CD4-positive, alpha-beta T cell treated with Interleukin-21 for 1 hour (primary cell): ENCODE measurements at regions not wholly inside any gene's neighbourhood (a gene's known extent, or its start where the extent isn't known, plus 50 kb on each side); places are given as distances from the start of the nearest gene placed in this dataset.
"Not testable (repeated sequence)": the region's sequence is repeated elsewhere in the genome, so short reads cannot be mapped to it uniquely, and the experiment has no call there.

Experiments used
- DNase-seq: peaks from one replicate; pipeline ENCODE4 v3.0.0-alpha.2; 2020

DNA sequence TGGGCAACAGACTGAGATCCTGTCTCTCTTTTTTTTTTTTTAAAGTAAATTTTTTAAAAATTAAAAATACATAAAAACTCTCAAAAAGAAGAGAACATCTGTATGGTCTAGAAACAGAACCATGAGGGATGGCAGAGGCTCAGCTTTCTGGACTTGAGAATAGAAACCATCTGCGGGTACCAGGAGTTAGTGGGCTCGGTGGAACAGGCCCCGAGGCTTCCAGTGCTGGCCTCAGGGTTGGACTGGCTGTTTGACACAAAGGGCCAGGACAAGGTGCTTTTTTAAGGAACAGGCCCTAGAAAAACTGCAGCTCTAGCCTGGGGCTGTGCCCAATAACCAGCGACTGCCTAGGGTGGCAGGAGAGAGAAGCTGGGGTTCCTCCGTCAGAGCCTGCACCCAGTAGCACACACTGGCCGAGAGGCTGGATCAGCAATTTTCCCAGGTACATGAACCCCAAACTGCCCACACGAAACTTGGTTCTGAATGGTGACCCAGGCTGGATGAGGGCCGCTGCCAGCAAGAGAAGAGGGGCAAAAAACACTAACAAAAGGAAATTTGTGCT, 131.0 kb upstream of the OLIG3 start:
- no peak for DNase-seq

DNA sequence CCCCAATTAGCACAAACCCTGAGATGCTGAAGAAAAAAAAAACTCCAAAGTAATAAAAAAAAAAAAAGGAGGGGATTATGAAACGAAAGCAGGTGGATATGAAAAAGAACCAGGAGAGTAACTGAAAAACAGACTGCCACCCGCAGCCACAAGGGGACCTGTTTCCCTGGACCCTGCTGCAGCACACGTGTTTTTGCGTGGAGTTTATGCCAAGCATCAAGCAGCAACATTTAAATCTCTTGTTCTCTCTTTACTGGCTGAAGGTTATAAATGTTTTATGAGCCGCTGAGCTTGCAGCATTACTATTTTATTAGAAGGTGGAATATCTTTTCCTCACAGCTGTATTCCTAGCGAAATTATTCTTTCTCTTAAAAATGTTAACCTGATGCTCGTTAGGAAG, 131.6 kb upstream of the OLIG3 start:
- DNase-seq, result no peak

DNA sequence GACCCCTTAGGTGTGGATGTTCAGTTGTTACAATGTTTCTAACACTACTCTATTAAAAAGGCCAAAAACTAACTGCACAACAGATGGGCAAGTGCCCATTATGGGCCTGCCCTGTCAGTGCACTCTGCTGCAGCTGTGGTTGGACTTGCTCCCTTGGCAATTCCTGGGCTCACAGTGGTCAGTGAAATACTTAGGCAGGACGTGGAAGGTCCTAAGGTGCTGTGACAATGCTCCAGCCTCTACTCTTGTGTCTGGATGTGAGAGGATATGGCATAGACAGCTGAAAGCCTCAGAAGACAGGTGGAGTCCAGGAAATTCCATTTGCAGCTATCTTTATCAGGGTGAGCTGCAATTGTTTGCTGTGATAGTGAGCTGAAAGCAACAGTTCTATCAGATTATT, 136.5 kb upstream of the OLIG3 start:
- no peak for DNase-seq

DNA sequence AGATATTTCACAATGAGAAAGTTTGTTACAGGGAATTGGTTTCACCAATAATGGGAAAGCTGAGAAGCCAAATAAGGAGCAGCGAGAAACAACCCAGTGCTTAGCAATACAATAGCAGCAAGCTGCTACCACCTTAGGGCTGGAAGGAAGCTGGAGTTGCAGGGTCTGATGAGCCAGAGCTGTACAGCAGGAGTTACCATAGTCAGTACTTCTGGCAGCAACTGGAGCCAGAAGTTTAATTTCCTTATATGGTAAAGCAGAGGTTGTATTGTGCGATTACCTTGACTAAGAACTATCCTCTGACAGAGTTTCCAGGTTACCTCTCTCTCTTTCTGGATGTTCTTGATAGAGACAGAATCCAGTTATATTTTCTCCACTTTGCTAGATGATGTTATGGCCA, 137.1 kb upstream of the OLIG3 start:
- DNase-seq, result no peak

DNA sequence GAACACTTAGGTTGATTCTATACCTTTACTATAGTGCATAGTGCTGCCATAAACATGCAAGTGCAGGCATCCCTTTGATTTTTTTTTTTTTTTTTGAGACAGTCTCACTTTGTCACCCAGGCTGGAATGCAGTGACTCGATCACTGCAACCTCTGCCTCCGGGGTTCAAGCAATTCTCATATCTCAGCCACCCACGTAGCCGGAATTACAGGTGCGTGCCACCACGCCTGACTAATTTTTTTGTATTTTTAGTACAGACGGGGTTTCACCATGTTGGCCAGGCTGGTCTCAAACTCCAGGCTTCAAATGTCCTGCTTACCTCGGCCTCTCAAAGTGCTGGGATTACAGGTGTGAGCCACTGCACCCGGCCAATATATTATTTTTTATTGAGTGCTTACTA, 140.0 kb upstream of the OLIG3 start:
- DNase-seq, result not testable (repeated sequence)

DNA sequence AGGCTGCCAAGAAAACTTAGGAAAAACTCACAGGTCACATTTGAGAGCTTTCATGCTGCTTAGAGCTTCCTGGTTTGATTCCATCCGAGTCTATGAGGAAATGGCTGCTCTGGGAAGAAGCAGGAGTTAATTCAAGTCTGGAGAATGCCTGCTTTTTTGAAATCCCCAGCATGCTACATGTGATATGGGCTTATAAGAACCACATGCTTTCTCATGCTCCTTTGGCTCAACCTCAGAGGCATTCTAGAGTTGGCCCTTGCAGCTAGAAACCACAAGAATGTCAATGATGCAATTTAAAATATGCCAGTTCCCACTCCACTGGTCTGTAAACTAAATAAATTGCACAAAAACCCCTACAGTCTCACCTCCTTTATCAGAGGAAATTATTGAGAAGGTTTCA, 142.9 kb upstream of the OLIG3 start:
- DNase-seq, result no peak

DNA sequence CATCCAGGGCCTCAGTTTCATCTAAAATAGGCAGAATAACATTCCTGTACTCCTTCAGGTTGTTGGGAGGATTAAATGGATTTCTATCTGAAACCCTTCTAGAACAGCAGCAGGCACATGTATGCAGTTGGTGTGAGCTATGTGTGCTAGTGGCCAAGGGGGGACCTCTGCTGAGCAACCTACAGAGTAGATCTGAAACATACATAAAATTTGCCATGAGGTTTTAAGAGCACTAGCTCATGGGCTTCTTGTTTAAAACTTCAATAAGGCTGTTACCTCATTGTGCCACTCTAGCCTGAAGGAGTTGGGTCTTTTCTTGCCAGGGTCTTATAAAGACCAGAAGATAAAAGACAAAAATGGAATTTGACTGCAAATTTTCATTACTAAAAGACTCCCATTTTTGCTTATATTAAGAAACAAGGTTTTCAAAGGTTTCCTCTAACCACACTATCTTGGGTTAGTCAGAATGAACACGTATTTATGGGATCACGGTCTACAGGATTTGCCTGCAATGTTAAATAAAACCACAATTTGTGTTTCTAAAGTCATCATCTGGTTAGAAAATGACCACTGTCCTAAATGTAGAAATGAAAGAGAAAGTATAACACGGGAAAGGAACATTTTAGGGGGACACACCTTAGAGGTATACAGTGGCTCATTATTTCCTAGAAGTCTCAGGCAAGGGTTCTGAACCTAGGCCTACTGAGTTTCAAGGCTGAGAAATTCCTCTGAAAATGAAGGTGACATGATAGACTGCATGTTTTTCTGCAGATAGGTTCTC, 144.9 kb upstream of the OLIG3 start:
- DNase-seq, result no peak

DNA sequence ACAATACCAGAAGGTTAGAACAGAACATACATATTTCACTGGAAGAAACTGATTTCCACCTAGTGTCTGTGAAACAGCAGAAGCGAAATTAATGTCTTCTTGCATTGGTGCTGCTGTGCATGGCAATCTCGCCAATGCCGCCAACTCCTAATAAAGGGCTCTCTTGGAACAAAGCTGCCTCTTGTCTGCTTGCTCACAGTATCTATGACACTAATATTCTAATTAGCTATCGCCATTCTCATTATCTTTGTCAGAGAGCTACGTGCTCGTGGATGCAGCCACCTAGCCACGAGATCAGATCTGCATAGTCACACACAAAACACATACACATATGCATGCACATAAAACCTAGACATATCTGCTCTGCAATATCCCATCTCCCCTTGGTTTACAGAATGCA, 145.9 kb upstream of the OLIG3 start:
- DNase-seq, result no peak

DNA sequence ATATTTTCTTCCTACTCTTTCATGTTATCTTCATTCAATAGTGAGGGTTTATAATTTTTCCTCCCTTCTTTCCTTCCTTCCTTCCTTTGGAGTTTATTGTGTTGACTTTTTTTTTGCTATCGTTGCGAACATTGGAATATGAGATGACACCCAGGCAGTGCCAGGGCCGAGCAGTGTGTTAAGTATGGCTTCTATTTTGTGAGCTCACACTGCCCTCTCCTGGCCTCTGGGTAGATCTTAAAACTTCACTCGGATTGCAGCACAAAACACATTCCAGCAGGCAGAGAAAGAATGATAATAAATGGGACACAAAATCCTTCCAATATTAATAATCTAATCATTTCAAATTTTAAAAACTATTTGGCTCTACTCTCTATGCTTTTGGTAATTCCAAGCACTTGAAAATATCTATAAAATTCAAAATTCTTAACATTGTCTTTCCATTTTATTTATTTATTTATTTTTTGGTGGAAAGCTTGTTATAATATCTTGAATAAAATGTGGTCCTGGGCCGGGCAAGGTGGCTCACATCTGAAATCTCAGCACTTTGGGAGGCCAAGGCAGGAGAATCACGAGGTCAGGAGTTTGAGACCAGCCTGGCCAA, 147.4 kb upstream of the OLIG3 start:
- DNase-seq, result peak; percentile 75

DNA sequence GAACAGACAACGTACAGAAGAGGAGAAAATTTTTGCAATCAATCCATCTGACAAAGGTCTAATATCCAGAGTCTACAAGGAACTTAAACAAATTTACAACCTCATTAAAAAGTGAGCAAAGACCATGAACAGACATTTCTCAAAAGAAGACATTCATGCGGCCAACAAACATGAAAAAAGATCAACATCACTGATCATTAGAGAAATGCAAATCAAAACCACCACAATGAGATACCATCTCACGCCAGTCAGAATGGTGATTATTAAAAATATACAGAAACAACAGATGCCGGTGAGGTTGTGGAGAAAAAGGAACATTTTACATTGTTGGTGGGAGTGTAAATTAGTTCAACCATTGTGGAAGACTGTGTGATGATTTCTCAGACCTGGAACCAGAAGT, 149.0 kb upstream of the OLIG3 start:
- not testable (repeated sequence) for DNase-seq

DNA sequence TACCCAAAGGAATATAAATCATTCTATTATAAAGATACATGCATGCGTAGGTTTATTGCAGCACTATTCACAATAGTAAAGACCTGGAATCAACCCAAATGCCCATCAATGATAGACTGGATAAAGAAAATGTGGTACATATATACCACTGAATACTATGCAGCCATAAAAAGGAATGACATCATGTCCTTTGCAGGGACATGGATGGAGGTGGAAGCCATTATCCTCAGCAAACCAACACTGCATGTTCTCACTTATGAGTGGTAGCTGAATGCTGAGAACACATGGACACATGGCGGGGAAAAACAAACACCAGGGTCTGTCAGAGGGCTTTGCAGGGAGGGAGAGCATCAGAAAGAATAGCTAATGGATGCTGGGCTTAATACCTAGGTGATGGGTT, 149.4 kb upstream of the OLIG3 start:
- not testable (repeated sequence) for DNase-seq

DNA sequence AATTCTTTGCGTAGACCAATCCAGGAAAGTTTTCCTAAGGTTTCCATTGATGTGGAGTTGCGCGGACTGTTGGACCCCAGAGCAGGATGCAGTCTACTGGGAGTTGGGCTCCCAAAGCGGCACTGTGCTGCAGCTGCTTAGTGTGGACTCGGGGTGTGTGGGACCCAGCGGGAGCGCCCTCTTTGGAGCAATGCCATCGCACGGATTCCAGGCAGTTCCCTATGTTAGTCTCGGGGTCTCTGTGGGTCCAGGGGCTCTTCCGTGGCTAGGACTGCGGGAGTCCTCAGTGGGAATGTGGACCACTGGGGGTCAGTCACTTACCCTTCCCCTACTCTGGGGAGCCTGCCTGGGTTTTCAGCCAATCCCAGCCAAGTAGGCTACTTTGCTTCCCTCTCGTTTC, 151.7 kb upstream of the OLIG3 start:
- DNase-seq, result no peak

DNA sequence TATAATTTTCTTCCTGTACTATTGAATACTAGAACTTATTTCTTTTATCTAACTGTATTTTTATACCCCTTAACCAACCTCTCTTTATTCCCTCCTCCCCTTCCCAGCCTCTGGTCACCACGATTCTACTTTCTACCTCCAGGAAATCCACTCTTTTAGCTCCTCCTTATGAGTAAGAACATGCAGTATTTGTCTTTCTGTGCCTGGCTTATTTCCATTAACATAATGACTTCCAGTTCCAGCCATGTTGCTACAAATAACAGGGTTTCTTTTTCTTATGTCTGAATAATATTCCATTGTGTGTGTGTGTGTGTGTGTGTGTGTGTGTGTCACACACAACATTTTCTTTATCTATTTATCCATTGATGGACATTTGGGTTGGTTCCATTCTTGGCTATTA, 152.3 kb upstream of the OLIG3 start:
- DNase-seq, result no peak

DNA sequence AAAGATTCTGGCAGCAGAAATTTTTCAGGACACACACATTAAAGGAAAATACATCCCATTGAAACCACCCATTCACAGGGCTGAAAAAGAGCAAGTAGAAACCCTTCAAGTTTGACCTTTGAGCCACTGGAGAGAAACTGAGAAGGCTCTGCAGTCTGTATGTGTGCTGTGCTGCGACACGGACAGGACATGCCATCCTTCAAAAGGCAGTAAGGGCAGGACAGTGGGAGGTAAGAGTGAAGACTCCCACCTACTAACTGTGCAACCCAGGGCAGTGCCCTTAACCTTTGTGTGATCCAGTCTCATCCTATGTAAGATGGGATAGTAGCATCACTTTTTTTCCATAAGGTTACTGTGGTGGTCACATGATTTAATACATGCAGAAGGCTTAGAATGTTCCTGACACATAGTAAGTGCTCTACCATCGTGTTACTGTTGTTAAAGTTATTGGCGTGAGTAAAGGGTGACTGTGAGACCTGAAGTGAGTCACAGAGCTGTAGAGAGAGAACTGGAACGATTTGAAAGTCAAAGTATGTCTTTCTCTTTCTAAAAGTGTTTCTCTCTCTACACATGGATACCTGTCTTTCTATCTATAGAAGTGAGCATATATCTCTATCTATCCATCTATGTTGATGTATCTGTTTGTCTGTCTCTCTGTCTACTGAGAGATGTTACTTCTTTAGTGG, 153.7 kb upstream of the OLIG3 start:
- DNase-seq, result no peak

DNA sequence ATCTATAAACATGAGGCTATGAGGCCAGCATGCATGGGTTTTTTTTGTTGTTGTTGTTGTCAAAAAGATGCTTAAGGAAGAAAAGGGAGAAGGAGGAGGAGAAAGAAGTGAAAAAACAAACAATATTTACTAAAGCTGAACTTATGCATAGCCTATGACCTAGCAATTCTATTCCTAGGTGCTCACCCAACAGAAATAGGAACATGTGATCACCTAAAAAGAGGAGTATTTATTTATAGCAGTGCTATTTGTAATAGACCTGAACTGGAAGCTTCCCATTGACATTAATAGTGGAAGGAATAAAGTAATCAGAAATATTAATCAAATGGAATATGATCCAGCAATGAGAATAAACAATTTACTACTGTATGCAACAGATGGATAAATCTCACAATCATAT, 156.5 kb upstream of the OLIG3 start:
- no peak for DNase-seq

DNA sequence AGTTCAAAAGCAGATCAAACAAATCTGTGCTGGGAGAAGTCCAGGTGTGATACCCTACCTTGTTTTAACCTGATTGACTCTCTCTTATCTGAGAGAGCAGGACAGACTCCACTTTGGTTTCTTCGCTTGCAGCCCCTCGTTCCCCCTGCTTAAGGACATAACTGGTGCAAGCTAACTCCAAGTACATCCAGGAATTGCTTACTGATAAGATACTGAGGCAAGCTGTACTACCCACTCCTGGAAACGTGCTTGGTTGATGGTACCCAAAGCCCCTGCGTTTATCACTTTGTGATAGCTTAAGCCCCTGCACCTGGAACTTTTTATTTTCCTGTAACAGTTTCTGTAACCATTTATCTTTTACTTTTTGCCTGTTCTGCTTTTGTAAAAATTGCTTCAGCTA, 157.0 kb upstream of the OLIG3 start:
- DNase-seq, result no peak

DNA sequence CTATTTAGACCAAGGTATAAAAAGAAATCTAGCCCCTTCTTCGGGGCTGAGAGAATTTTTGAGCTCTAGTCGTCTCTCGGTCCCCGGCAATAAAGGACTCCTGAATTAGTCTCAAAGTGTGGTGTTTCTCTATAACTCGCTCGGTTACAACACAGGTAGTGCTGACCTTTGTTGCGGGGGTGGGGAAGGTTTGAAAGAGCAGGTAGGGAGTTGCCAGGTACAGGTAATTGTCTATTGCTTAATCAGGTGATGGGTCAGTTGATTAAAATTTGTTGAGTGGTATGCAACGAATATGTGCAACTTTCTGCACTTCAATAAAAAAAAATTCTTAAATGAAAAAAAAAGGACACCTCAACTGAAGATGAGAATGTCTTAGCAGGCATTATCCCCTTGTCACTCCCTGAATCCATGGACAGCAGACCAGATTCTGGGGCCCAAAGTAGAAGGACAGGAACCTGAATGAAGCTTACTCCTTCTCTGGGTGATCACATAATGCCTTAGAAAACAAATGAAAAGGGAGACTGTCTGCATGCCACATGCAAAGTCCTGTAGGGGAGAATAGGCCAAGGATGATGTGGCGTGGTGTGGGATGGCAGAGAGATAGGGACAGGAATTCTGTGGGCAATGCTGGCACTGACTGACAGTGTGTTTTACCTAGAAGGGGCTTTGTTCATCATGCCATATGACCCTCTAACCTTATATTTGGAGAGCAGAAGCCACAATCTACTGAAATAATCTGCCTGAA, 157.6 kb upstream of the OLIG3 start:
- DNase-seq, result no peak

DNA sequence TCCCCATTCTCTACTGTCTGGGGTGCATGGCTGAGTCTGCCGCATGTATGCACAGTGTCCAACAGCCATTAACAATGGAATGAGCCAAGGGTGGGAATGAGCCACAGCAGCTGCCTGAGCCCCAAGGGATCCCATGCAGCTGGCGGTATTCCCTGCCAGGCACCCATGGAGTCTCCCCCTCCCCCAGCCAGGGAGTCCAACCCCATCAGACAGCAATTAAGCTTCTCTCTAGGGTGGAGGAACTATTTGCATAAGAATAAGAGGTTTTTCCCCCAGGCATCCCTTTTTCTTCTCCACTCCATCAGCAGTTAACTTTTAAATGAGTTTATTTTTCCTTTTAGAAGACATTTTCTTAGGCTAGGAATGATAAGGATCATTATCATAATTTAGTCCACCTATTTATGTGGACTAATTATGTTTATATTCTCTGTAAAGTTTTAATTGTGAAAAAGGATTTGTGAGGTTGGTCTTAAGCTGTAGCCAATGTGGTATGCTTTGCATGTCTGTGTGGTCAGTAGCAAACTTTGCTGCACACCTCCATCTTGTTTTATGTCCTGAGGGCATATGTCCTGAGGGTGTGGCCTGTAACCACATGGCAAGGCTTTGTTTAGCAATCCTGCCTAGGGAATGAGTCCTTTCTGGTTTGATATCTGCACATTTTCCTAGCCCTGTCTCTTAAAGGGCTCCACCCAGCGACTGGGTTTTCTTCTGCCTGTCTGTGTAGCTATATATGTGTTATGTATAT, 158.9 kb upstream of the OLIG3 start:
- no peak for DNase-seq

DNA sequence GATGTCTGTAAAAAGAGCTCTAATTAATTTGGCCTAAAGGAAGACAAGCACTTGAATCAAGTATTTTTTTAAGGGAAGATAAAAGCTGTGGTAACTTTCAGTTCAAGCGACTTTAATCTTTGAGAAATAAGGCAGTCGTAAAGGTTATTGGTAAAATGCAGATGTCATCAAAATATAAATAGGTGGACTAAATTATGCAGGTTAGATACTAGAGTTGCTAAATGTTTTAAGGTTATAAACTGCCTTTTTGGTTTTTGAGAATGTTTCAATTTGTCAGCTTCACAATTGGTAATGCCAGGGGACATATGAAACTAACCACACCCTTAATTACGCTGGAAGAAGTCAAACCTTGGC, 159.5 kb upstream of the OLIG3 start:
- no peak for DNase-seq

DNA sequence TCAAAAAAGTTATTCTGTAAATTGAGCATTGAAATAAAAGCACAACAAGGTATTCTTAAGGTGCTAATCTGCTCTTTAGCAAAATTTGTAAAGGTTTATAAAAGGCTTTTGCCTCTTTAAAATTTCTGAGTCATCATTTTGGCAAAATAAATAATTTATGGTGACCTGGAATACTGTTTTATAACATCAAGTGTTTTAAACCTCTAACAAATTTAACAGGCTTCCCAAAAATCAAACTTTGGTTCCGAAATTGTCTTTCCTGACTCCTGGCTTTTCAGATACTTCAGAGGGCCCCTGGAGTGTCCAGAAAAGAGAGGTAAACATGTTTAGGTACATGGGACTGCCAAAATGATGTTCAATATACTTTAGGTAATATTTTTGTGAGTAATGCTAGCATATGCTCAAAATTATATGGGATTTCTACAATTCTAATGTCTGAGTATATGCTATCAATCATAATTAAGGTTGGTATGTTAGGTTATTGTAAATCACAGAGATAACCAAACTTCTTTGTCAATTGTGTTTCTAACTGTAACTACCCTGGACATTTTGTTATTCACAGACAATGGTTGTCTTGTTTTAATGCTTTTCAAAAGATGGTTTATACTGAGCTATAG, 160.3 kb upstream of the OLIG3 start:
- DNase-seq, result no peak

DNA sequence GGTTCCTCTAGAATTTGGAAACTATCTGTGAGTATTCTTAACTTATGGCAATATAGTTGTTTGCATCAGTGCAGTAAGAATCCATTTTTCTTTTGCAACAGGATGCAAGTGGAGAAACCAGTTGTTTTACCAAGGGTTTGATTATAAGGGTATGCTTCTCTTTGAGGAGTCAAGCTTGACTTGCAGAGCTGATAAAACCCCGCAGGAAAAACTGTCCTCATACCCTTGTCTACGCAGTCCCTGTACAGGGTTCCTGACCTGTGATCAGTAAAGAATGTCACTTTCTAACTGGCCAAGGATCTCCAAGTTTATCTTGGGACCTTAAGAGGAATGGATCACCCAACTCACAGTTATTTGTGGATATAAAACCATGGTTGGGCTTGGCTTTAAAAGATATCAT, 161.1 kb upstream of the OLIG3 start:
- no peak for DNase-seq

DNA sequence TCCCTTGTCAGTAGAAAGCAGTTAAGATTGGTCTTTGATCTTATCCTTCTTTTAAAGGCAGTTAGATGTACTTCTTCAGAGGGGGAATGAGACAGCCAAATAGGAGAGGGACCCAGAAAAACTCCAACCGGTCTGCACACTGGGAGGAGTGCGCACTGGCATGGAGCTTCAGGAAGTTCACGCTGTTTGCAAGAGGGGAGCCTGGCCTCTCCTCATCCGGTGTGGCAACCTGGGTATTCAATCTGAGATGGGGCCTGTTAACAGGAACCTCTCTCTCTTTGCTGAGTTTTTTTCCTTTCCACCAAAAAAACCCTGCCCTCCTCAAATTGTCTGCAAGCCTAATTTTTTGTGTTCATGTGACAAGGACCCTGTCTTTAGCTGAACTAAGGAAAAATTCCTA, 162.5 kb upstream of the OLIG3 start:
- no peak for DNase-seq
